Smooth muscle cell (in vitro differentiated cells): ENCODE measurements at regions not wholly inside any gene's neighbourhood (a gene's known extent, or its start where the extent isn't known, plus 50 kb on each side); places are given as distances from the start of the nearest gene placed in this dataset.

ENCODE experiments used
- DNase-seq: peaks from one replicate; lab custom pipeline; 2025; ENCODE audit not compliant: unreplicated experiment; lab: John Stamatoyannopoulos, UW
- H2AFZ ChIP-seq: fragments of 200-600 bp; sonication (generic); 2 replicates; pipeline ENCODE4 v1.6.0; 2016; ENCODE audit warnings: antibody characterized with exemption, low read depth, mild to moderate bottlenecking
- H3F3A ChIP-seq: fragments of 200-600 bp; sonication (generic); 2 replicates; pipeline ENCODE4 v1.6.0; 2017; ENCODE audit warnings: antibody characterized with exemption, low read depth
- H3K27ac ChIP-seq: fragments of 200-600 bp; sonication (generic); 2 replicates; pipeline ENCODE4 v1.5.1; 2016; ENCODE audit warnings: low read depth, mild to moderate bottlenecking
- H3K27me3 ChIP-seq: fragments of 200-600 bp; sonication (generic); 2 replicates; pipeline ENCODE4 v1.6.1; 2016; ENCODE audit warnings: low read depth, mild to moderate bottlenecking
- H3K36me3 ChIP-seq: fragments of 200-600 bp; sonication (generic); 2 replicates; pipeline ENCODE4 v1.5.1; 2016; ENCODE audit warnings: low read depth
- H3K4me1 ChIP-seq: fragments of 200-600 bp; sonication (generic); 2 replicates; pipeline ENCODE4 v1.5.1; 2016; ENCODE audit warnings: low read depth
- H3K4me2 ChIP-seq: fragments of 200-600 bp; sonication (generic); 2 replicates; pipeline ENCODE4 v1.6.0; 2016; ENCODE audit warnings: mild to moderate bottlenecking
- H3K4me3 ChIP-seq: fragments of 200-600 bp; sonication (generic); 2 replicates; pipeline ENCODE4 v1.5.1; 2016; ENCODE audit warnings: mild to moderate bottlenecking
- H3K79me2 ChIP-seq: fragments of 200-600 bp; sonication (generic); 2 replicates; pipeline ENCODE4 v1.6.0; 2016; ENCODE audit warnings: low read depth, mild to moderate bottlenecking
- H3K9ac ChIP-seq: fragments of 200-600 bp; sonication (generic); 2 replicates; pipeline ENCODE4 v1.6.0; 2016; ENCODE audit warnings: low read depth
- H3K9me3 ChIP-seq: fragments of 200-600 bp; sonication (generic); replicated peaks from 2 replicates; pipeline ENCODE4 v1.5.1; 2016; ENCODE audit warnings: low read depth
- H4K20me1 ChIP-seq: fragments of 200-600 bp; sonication (generic); 2 replicates; pipeline ENCODE4 v1.6.0; 2016; ENCODE audit warnings: low read depth
- CTCF ChIP-seq: fragments of 200-600 bp; sonication (generic); IDR thresholded peaks from 2 replicates; pipeline ENCODE4 v1.5.1; 2017; ENCODE audit warnings: borderline replicate concordance, mild to moderate bottlenecking, antibody characterized with exemption; ENCODE audit not compliant: insufficient read depth, poor library complexity, severe bottlenecking
- WGBS: methylation state at CpG from one replicate; pipeline ENCODE4 v1.1.7; 2016; ENCODE audit warnings: low lambda C conversion rate; 5-methylcytosine and 5-hydroxymethylcytosine counted together

- peaks cover 4% of the 10 kb centered on the region for H3K4me1 ChIP-seq
Measured at GRCh38 chr1:147840909-147841308, 61.7 kb upstream of the GJA8 start.

GRCh38 chr1:147842578-147842977, 60.0 kb upstream of the GJA8 start:
- TF ChIP-seq CTCF, result no peak

More at GRCh38 chr1:147840909-147841308, 61.7 kb upstream of the GJA8 start:
- no peak for TF ChIP-seq CTCF
- H3K4me2 ChIP-seq, result no peak overlapping the region
- no peak overlapping the region for H3K27ac ChIP-seq
- DNase-seq, result no peak
- 89% methylated on average over 4 of the region's 4 CpGs for WGBS
- no peaks in the 10 kb centered on the region for H3K79me2 ChIP-seq
- H3K36me3 ChIP-seq, result no peaks in the 10 kb centered on the region
- no peaks in the 10 kb centered on the region for H3K9me3 ChIP-seq
- no peaks in the 10 kb centered on the region for H4K20me1 ChIP-seq
- H3F3A ChIP-seq, result no peaks in the 10 kb centered on the region
- no peak overlapping the region for H3K4me3 ChIP-seq
- H2AFZ ChIP-seq, result no peak overlapping the region
- H3K9ac ChIP-seq, result no peak overlapping the region
- H3K27me3 ChIP-seq, result no peaks in the 10 kb centered on the region

GRCh38 chr1:147843486-147843885, 59.1 kb upstream of the GJA8 start:
- Histone ChIP-seq H3K36me3 (no peaks in the 10 kb centered on the region), H3K79me2 (no peaks in the 10 kb centered on the region), H3K9ac (no peak overlapping the region), H3K4me2 (no peak overlapping the region), H2AFZ (no peak overlapping the region), H3F3A (no peaks in the 10 kb centered on the region), H3K4me3 (no peak overlapping the region), H3K27me3 (no peaks in the 10 kb centered on the region), H4K20me1 (no peaks in the 10 kb centered on the region), H3K9me3 (no peaks in the 10 kb centered on the region), H3K4me1 (no peaks in the 10 kb centered on the region), H3K27ac (no peak overlapping the region)
- 87% methylated on average over 3 of the region's 3 CpGs for WGBS
- TF ChIP-seq CTCF, result no peak
- DNase-seq, result no peak

More at GRCh38 chr1:147842578-147842977, 60.0 kb upstream of the GJA8 start:
- H3K4me1 ChIP-seq, result no peaks in the 10 kb centered on the region
- H3K4me2 ChIP-seq, result no peak overlapping the region
- no peak overlapping the region for H2AFZ ChIP-seq
- H3F3A ChIP-seq, result no peaks in the 10 kb centered on the region
- H3K9ac ChIP-seq, result no peak overlapping the region
- DNase-seq, result no peak
- no peaks in the 10 kb centered on the region for H3K27me3 ChIP-seq
- H4K20me1 ChIP-seq, result no peaks in the 10 kb centered on the region
- no peak overlapping the region for H3K27ac ChIP-seq
- H3K9me3 ChIP-seq, result no peaks in the 10 kb centered on the region
- H3K4me3 ChIP-seq, result no peak overlapping the region
- WGBS, result 88% methylated on average over 8 of the region's 8 CpGs
- H3K79me2 ChIP-seq, result no peaks in the 10 kb centered on the region
- H3K36me3 ChIP-seq, result no peaks in the 10 kb centered on the region

- Histone ChIP-seq H3K4me1 (peaks cover 3% of the 10 kb centered on the region), H3K9me3 (no peaks in the 10 kb centered on the region), H3K36me3 (no peaks in the 10 kb centered on the region), H4K20me1 (no peaks in the 10 kb centered on the region), H3K27me3 (no peaks in the 10 kb centered on the region), H3K4me3 (no peak overlapping the region), H2AFZ (no peak overlapping the region), H3K79me2 (no peaks in the 10 kb centered on the region), H3K27ac (no peak overlapping the region), H3K4me2 (no peak overlapping the region), H3F3A (no peaks in the 10 kb centered on the region), H3K9ac (no peak overlapping the region)
- no peak for DNase-seq
- no peak for TF ChIP-seq CTCF
- 89% methylated on average over 1 of the region's 1 CpG for WGBS
Measured at GRCh38 chr1:147847831-147848230, 54.8 kb upstream of the GJA8 start.
